ENCODE measurements at regions not wholly inside any gene's neighbourhood (a gene's known extent, or its start where the extent isn't known, plus 50 kb on each side); places are given as distances from the start of the nearest gene placed in this dataset.
"Not testable (repeated sequence)": the region's sequence is repeated elsewhere in the genome, so short reads cannot be mapped to it uniquely, and the experiment has no call there.

DNA sequence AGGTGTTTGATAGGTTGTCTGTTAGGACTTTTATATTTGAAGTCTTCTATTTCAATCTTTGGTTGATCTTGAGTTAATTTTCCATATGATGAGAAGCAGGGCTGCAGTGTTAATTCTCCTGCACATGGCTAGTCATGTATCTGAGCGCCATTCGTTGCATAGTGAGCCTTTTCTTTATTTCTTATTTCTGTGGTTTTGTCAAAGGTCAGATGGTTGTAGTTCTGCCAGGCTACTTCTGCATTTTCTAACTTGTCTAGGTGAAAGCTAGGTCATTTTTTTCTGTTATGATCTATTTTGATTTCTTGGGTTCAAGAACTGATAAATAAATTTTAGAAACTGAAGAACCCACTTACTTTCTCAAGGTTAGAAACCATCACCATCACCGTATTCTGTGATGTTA, 56.7 kb downstream of the CCDC74A start:
- no peak for DNase-seq (ENCODE audit: low read depth)

- DNase-seq (ENCODE audit: low read depth), result no peak
These were observed 57.3 kb downstream of the CCDC74A start for GRCh38 chr2:131584940-131585339.

- DNase-seq (ENCODE audit: low read depth), result no peak
These were observed 60.6 kb downstream of the CCDC74A start for GRCh38 chr2:131588152-131588873.

DNA sequence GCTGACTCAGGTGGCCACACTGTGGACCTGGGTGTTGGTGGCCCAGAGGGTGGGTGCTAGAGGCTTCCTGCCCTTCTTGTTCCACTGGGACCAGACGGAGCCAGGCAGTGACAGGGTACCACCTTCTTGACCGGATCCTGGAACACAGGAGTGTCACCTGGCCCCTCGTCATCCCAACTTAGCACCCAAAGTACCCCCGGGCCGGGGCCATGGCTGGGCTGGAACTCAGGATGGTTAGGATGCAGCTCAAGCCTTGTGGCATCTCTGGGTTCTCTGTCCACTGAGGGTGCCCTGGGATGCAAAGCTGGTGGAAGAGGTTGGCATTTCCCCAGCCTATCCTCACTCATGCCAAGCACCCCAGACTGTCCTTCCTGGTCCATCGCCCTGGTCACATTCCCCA, 61.4 kb downstream of the CCDC74A start:
- DNase-seq (ENCODE audit: low read depth), result not testable (repeated sequence)

DNA sequence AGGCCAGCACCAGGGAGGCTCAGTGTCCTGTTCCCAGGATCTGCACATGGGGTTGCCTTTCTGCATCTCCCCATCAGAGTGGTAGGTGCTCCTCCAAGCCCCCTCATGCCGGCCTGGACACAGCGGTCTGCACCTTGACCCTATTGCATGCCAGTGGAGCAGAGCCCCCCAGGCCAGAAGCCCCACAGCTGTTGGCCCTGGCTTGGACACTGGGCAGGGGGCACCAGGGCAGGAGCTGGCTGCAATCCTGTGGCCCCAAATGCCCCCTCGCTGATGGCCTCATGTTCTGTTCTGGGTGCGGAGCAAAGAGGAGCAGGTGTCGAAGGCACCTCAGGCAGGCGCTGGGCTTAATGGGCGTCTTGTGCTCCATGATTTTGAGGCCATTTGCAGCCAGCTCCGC, 62.7 kb downstream of the CCDC74A start:
- DNase-seq (ENCODE audit: low read depth), result no peak

- DNase-seq (ENCODE audit: low read depth), result no peak
These were observed 63.2 kb downstream of the CCDC74A start for GRCh38 chr2:131590896-131591295.

DNA sequence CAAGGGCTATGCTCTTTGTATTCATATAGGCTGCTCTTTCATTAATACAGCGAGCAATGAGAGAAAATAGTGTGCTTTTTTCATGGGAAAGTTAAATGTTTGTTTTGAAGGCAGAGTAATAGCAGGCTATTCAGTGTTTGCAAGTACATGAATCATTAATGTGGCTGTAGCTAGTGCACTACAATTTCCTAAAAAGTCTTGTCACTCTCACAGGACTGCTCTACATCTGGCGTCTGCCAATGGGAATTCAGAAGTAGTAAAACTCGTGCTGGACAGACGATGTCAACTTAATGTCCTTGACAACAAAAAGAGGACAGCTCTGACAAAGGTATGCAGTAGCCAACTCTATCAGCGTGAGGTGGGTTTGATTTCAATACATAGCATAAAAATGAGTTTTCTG, 68.9 kb downstream of the CCDC74A start:
- not testable (repeated sequence) for DNase-seq (ENCODE audit: low read depth)

DNA sequence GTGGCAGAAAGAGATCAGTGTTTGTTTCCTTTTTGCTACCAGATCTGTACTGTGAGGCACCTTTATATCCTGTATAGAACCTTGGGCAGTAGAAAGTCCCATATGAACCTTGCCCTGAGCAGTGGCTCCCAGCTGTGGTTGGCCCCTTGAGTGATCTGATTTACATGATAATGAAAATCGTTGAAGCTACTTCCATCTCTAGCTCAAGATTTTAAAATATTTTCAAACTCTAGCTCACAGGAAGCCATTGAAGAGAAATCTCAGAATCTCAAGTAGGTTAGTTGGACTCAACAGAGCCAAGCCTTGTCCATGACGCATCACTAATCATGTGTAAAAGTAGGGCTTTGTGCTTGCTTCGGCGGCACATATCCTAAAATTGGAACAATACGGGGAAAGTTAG, 74.8 kb downstream of the CCDC74A start:
- DNase-seq (ENCODE audit: low read depth), result not testable (repeated sequence)

DNA sequence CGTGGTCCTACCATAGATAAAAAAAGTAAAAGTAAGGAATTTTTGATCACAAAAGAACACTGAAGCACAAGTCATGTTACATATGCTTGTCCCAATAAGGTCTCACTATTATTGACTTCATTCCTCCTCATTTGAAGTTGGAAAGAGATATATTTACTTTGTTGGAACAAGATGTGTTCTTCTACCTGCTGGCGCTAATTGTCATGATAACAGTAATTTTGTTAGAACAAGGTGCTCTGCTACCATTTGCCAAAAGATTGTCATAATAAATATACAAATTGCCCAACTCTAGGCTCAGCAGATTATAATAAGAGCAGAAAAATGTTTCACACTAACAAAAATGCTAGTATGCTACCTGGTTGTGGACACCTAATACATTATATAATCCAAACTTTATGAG, 77.0 kb downstream of the CCDC74A start:
- DNase-seq (ENCODE audit: low read depth), result not testable (repeated sequence)

DNA sequence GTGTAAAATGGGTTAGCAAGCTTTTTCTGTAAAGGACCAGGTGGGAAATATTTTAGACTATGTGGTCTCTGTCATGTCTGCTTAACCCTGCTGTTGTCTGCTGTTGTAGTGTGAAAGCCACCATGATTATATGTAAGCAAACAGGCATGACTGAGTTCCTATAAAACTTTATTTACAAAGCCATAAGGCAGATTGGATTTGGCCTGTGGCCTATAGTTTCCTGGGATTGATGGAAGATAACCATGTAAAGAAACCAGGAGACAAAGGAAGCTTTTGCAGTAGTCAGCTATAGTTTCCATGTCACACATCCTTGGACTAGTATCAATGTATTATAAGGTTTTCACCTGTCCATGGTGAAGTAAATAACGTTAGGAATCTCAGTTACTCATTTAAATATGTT, 78.7 kb downstream of the CCDC74A start:
- DNase-seq (ENCODE audit: low read depth), result not testable (repeated sequence)

GRCh38 chr2:131607056-131607455, 79.4 kb downstream of the CCDC74A start:
- DNase-seq (ENCODE audit: low read depth), result not testable (repeated sequence)

DNA sequence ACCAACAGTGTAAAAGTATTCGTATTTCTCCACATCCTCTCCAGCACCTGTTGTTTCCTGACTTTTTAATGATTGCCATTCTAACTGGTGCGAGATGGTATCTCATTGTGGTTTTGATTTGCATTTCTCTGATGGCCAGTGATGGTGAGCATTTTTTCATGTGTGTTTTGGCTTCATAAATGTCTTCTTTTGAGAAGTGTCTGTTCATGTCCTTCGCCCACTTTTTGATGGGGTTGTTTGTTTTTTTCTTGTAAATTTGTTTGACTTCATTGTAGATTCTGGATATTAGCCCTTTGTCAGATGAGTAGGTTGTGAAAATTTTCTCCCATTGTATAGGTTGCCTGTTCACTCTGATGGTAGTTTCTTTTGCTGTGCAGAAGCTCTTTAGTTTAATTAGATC, 86.9 kb downstream of the CCDC74A start:
- DNase-seq (ENCODE audit: low read depth), result not testable (repeated sequence)

DNA sequence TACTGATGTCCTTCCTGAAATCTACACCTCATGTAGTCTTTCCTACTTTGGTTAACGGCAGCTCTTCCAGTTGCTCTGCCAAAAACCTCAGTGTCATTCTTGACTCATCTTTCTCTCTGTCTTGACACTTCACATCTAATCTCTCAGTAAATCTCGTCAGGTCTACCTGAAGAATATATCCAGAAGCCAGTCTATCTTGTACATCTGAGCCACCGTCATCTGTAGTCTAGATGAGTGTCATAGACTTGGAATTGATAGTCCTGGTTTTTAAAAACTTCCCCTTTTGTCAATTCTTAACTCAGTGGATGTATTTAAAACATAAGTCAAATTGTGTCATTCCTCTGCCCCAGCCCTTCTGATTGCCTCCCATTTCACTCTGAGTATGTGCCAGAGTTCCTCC, 90.6 kb downstream of the CCDC74A start:
- not testable (repeated sequence) for DNase-seq (ENCODE audit: low read depth)

GRCh38 chr2:131622874-131623273, 95.2 kb downstream of the CCDC74A start:
- not testable (repeated sequence) for DNase-seq (ENCODE audit: low read depth)

DNA sequence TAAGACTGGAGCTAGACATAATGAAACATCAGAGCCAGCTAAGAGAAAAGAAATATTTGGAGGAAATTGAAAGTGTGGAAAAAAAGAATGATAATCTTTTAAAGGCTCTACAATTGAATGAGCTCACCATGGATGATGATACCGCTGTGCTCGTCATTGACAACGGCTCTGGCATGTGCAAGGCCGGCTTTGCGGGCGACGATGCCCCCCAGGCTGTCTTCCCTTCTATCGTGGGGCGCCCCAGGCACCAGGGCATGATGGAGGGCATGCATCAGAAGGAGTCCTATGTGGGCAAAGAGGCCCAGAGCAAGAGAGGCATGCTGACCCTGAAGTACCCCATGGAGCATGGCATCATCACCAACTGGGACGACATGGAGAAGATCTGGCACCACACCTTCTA, 98.3 kb downstream of the CCDC74A start:
- not testable (repeated sequence) for DNase-seq (ENCODE audit: low read depth)

- not testable (repeated sequence) for DNase-seq (ENCODE audit: low read depth)
These were observed 98.9 kb downstream of the CCDC74A start for GRCh38 chr2:131626565-131626964.

GRCh38 chr2:131627777-131628176, 100.1 kb downstream of the CCDC74A start:
- DNase-seq (ENCODE audit: low read depth), result not testable (repeated sequence)

DNA sequence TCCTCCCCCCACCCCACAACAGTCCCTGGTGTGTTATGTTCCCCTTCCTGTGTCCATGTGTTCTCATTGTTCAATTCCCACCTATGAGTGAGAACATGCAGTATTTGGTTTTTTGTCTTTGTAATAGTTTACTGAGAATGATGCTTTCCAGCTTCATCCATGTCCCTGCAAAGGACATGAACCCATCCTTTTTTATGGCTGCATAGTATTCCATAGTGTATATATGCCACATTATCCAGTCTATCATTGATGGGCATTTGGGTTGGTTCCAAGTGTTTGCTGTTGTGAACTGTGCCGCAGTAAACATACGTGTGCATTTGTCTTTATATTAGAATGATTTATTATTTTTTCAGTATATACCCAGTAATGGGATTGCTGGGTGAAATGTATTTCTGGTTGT, 104.0 kb downstream of the CCDC74A start:
- not testable (repeated sequence) for DNase-seq (ENCODE audit: low read depth)

GRCh38 chr2:131633405-131633804, 105.7 kb downstream of the CCDC74A start:
- not testable (repeated sequence) for DNase-seq (ENCODE audit: low read depth)

DNA sequence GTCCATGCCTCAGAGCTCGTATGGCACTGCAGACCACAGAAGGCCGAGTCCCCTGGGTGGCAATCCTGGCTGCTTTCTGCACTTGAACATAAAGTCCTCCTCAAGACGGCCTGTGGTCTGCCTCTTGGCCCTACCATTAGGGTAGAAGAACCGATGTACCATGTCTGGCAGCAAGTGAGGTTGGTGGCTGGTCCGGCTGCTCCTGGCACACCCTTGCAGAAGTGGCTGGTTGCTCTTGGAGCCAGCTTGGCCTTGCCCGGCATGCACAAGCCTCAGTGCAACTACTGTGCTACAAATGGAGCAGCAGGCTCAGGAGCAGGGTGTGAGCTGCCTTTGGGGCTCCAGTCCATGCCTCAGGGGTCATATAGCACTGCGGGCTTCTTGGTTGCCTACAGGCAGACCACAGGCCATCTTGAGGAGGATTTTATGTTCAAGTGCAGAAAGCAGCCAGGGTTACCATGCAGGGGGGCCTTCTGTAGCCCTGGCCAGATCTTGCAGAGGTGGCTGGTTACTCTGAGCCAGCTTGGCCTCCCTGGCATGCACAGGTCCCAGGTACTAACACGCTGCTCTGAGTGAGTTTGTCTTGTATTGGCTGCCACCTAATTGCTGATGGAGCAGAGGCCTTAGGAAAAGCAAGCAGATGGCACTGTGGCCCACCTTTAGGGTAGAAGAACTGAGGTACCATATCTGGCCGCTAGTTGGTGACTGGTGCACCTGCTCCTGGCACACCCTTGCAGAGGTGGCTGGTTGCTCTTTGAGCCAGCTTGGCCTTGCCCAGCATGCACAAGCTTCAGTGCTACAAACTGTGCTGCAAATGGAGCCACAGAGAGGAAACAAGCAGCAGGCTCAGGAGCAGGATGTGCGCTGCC, 106.4 kb downstream of the CCDC74A start:
- DNase-seq (ENCODE audit: low read depth), result not testable (repeated sequence)

DNA sequence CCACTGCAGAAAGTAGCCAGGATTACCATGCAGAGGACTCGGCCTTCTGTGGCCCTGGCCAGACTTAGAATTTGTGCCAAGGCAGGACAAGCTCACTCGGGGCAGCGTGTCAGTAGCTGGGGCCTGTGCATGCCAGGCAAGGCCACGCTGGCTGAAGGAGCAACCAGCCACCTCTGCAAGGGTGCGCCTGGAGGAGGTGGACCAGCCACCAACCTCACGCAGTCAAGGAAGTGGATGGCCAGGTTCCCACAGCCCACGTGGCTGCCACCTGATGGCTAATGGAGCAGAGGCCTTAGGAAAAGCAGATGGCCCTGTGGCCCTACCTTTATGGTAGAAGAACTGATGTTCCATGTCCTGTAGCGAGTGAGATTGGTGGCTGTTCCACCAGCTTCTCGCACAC, 107.9 kb downstream of the CCDC74A start:
- DNase-seq (ENCODE audit: low read depth), result no peak

GRCh38 chr2:131636704-131637308, 109.1 kb downstream of the CCDC74A start:
- DNase-seq (ENCODE audit: low read depth), result not testable (repeated sequence)

All from activated T-cell treated with anti-CD3 and anti-CD28 coated beads for 48 hours (primary cell).